Right lobe of liver (tissue), 6 donors: ENCODE measurements at regions not wholly inside any gene's neighbourhood (a gene's known extent, or its start where the extent isn't known, plus 50 kb on each side); places are given as distances from the start of the nearest gene placed in this dataset.

ENCODE experiments used
- ATAC-seq, 4 donors: fragments of 200-7000 bp; cut with Tn5 transposase; one replicate each; pipeline ENCODE4 v1.9.1; 2020; ENCODE audit warnings: mild to moderate bottlenecking in 4 of 4, moderate library complexity in 4 of 4
- DNase-seq, 3 donors: peaks; one replicate each; pipeline ENCODE4 v3.0.0-alpha.2; 2020
- H3K27ac ChIP-seq, 3 donors: fragments of 200-600 bp; one replicate each; pipeline ENCODE4 v1.8.0; 2022
- H3K27me3 ChIP-seq, 2 donors: fragments of 200-600 bp; one replicate each; pipeline ENCODE4 v1.8.0; 2022
- H3K36me3 ChIP-seq, 4 donors: fragments of 200-600 bp; sonication (generic) in 1 of 4; one replicate each; pipeline versions ENCODE4 v1.5.1 to v1.8.0; 2017 to 2022; ENCODE audit warnings: control low read depth in 1 of 4
- H3K4me1 ChIP-seq, 4 donors: fragments of 200-600 bp; sonication (generic) in 1 of 4; one replicate each; pipeline versions ENCODE4 v1.5.1 to v1.8.0; 2017 to 2022; ENCODE audit warnings: control low read depth in 1 of 4
- H3K4me3 ChIP-seq, 3 donors: fragments of 200-600 bp; one replicate each; pipeline ENCODE4 v1.8.0; 2022
- H3K9me3 ChIP-seq, 4 donors: fragments of 200-600 bp; sonication (generic) in 1 of 4; one replicate each; pipeline versions ENCODE4 v1.5.1 to v1.8.0; 2017 to 2022; ENCODE audit warnings: control low read depth in 1 of 4
- CTCF ChIP-seq, 4 donors: fragments of 200-600 bp in 3 of 4; fragments of 450-650 bp in 1 of 4; IDR thresholded peaks; one replicate each; pipeline versions ENCODE4 v1.5.1 to v1.8.0; 2016 to 2022; ENCODE audit warnings: antibody characterized with exemption in 4 of 4, mild to moderate bottlenecking in 2 of 4
- POLR2A ChIP-seq: fragments of 450-650 bp; IDR thresholded peaks from one replicate; pipeline ENCODE4 v1.6.1; 2017; ENCODE audit warnings: antibody characterized with exemption, mild to moderate bottlenecking
- WGBS: methylation state at CpG from one replicate; pipeline ENCODE4 v1.1.6; 2018; ENCODE audit warnings: low coverage, low lambda C conversion rate; ENCODE audit not compliant: insufficient coverage; ENCODE audit errors: missing lambda C conversion rate; 5-methylcytosine and 5-hydroxymethylcytosine counted together
- intact Hi-C, 2 donors: fragments of 100-400 bp; cut with DNase I; formaldehyde crosslinking; loops; one replicate each; pipeline versions ENCODE4 v1.11.2 to v1.14.1; 2022
- donor health status: DM: no; HTN: yes; CAD: no.
- donor health status: DM: no; HTN: no; CAD: no.
- donor health status: DM: no; HTN: no; CAD: no.
- donor health status: DM: no; HTN: yes; CAD: no.
- donor health status: DM: no; HTN: yes; CAD: no.

GRCh38 chr15:47473106-47473725 lies 244.1 kb upstream of the SEMA6D start:
- no peak overlapping the region for H3K27ac ChIP-seq
- no peak for ATAC-seq
- TF ChIP-seq POLR2A (no peak), CTCF (IDR thresholded peaks at IDR 0.05) (no peak)
- H3K36me3 ChIP-seq, result no peaks in the 10 kb centered on the region
- H3K9me3 ChIP-seq, result no peaks in the 10 kb centered on the region
- no peaks in the 10 kb centered on the region for H3K4me1 ChIP-seq
- no peak for DNase-seq
- intact Hi-C loops, result no loop called here
- H3K27me3 ChIP-seq, result no peaks in the 10 kb centered on the region
- WGBS, result 41% methylated on average over 4 of the region's 6 CpGs
- no peak overlapping the region for H3K4me3 ChIP-seq

GRCh38 chr15:47473832-47474231 lies 243.5 kb upstream of the SEMA6D start:
- Histone ChIP-seq H3K4me3 (no peak overlapping the region), H3K27ac (no peak overlapping the region), H3K27me3 (no peaks in the 10 kb centered on the region), H3K36me3 (no peaks in the 10 kb centered on the region), H3K9me3 (no peaks in the 10 kb centered on the region), H3K4me1 (no peaks in the 10 kb centered on the region)
- DNase-seq (peak in 2 of 3 donors; percentile 19 to 45), ATAC-seq (peak; percentile 24 to 79 (median 54))
- TF ChIP-seq CTCF (IDR thresholded peaks at IDR 0.05) (no peak), POLR2A (no peak)
- WGBS, result 38% methylated on average over 4 of the region's 4 CpGs
- intact Hi-C loops, result no loop called here

- WGBS, result 94% methylated on average over 2 of the region's 2 CpGs
- H3K36me3 ChIP-seq, result no peaks in the 10 kb centered on the region
- DNase-seq (no peak), ATAC-seq (no peak)
- H3K9me3 ChIP-seq, result no peaks in the 10 kb centered on the region
- intact Hi-C loops, result no loop called here
- no peak overlapping the region for H3K27ac ChIP-seq
- no peak overlapping the region for H3K4me3 ChIP-seq
- H3K27me3 ChIP-seq, result no peaks in the 10 kb centered on the region
- no peaks in the 10 kb centered on the region for H3K4me1 ChIP-seq
- TF ChIP-seq POLR2A (no peak), CTCF (IDR thresholded peaks at IDR 0.05) (no peak)
Measured at GRCh38 chr15:47475336-47475735, 242.0 kb upstream of the SEMA6D start.

GRCh38 chr15:47477341-47477740 lies 240.0 kb upstream of the SEMA6D start:
- H3K27ac ChIP-seq, result no peak overlapping the region
- intact Hi-C loops, result no loop called here
- ATAC-seq (no peak), DNase-seq (no peak)
- no peaks in the 10 kb centered on the region for H3K9me3 ChIP-seq
- no peaks in the 10 kb centered on the region for H3K4me1 ChIP-seq
- TF ChIP-seq POLR2A, result no peak
- no peak for TF ChIP-seq CTCF (IDR thresholded peaks at IDR 0.05)
- no peaks in the 10 kb centered on the region for H3K36me3 ChIP-seq
- no peaks in the 10 kb centered on the region for H3K27me3 ChIP-seq
- no peak overlapping the region for H3K4me3 ChIP-seq

GRCh38 chr15:47484059-47484458 lies 233.2 kb upstream of the SEMA6D start:
- Histone ChIP-seq H3K27me3 (no peaks in the 10 kb centered on the region), H3K9me3 (no peaks in the 10 kb centered on the region), H3K27ac (no peak overlapping the region), H3K36me3 (no peaks in the 10 kb centered on the region), H3K4me3 (no peak overlapping the region), H3K4me1 (no peaks in the 10 kb centered on the region)
- ATAC-seq (no peak), DNase-seq (no peak)
- 52% methylated on average over 3 of the region's 3 CpGs for WGBS
- intact Hi-C loops, result no loop called here
- no peak for TF ChIP-seq POLR2A
- TF ChIP-seq CTCF (IDR thresholded peaks at IDR 0.05), result no peak
